Astrocyte of the cerebellum (primary cell): ENCODE measurements at regions not wholly inside any gene's neighbourhood (a gene's known extent, or its start where the extent isn't known, plus 50 kb on each side); places are given as distances from the start of the nearest gene placed in this dataset.

Experiments used
- DNase-seq: peaks from one replicate; pipeline ENCODE4 v3.0.0-alpha.2; 2011; ENCODE audit warnings: low read depth
- H3K4me3 ChIP-seq: 2 replicates; pipeline ENCODE4 v1.5.1; 2011; ENCODE audit warnings: mild to moderate bottlenecking, low read depth, low read length, moderate library complexity
- CTCF ChIP-seq: IDR thresholded peaks from 2 replicates; pipeline ENCODE4 v1.5.1; 2012; ENCODE audit warnings: low read length, low read depth, moderate library complexity, mild to moderate bottlenecking; ENCODE audit errors: missing control alignments
- in situ Hi-C: cut with HindIII; loops from 2 replicates; pipeline ENCODE4 v1.10.0; 2017; ENCODE audit warnings: low sequenced_read_pairs

DNA sequence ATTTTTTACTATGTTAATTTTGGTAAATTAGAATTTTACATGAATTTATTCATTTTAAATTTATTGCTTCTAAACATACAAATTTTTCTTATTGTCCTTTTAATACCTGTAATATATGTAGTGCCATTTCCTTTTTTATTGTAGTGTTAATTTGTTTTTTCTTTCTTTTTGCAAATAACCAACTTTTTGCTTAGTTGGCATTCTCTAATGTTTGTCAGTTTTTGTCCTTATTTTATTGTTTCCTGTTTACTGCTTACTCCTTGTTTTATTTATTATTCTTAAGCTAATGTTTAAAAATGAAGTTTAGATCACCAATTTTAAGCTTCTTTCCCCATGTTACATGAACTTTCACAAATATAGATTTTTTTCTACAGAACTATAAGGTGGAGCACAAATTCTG, 516.6 kb downstream of the SLITRK1 start:
- no peak for TF ChIP-seq CTCF
- no peak for DNase-seq
- H3K4me3 ChIP-seq: no peak overlapping the region
- in situ Hi-C loops: no loop called here

- no peak for DNase-seq
- no peak overlapping the region for H3K4me3 ChIP-seq
- in situ Hi-C loops: no loop called here
- no peak for TF ChIP-seq CTCF
Observed at GRCh38 chr13:83355041-83355440, 527.2 kb downstream of the SLITRK1 start.

DNA sequence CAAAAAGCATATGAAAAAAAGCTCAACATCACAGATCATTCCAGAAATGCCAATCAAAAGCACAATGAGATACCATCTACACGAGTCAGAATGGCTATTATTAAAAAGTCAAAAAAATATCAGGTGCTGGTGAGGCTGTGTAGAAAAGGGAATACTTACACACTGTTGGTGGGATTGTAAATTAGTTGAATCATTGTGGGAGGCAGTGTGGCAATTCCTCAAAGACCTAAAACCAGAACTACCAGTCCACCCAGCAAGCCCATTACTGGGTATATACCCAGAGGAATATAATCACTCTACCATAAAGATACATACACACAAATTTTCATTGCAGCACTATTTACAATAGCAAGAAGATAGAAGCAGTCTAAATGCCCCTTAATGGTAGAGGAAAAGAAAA, 529.9 kb downstream of the SLITRK1 start:
- in situ Hi-C loops: no loop called here
- DNase-seq: no peak
- no peak overlapping the region for H3K4me3 ChIP-seq
- TF ChIP-seq CTCF: no peak

DNA sequence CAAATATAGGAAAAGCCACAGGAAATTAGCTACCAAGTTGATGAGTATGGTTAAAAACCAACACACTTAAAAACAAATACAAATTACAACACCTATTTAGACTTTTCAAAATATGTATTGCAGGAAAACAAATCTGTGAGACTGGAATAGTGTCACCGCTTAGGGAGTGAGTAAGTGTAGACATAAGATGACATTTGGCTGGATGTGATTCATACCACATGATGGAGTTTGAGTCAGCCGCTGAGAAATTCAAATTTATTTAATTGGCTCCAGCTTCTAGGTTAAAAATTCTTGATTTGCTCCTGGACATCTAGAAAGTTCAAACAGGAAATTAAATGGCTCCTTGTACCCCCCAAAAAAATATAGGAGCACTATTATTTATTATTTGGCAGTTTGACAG, 531.7 kb downstream of the SLITRK1 start:
- no peak overlapping the region for H3K4me3 ChIP-seq
- TF ChIP-seq CTCF: no peak
- DNase-seq: no peak
- in situ Hi-C loops: no loop called here

- TF ChIP-seq CTCF: no peak
- no peak for DNase-seq
- H3K4me3 ChIP-seq: no peak overlapping the region
- in situ Hi-C loops: no loop called here
Observed at GRCh38 chr13:83344518-83344917, 537.8 kb downstream of the SLITRK1 start.

DNA sequence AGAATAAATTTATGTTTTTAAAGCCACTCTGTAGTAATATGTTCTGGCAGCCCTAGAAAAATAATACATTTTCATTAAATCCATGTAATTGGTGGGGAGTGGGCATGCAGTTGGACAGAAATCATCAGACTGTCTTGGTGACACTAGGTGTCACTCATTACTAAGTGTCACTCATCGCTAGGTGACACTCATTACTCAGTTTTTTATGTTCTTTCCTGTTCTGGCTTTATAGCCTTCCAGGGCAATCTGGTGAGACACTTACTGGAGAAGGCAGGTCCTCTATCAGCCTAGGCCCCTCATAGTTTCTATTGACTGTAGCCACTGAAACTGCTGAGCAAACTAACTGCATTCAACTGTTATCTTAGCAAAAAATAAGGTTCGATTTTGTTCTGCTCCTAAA, 542.1 kb downstream of the SLITRK1 start:
- H3K4me3 ChIP-seq: no peak overlapping the region
- TF ChIP-seq CTCF: no peak
- in situ Hi-C loops: no loop called here
- DNase-seq: no peak
